ENCODE measurements at regions not wholly inside any gene's neighbourhood (a gene's known extent, or its start where the extent isn't known, plus 50 kb on each side); places are given as distances from the start of the nearest gene placed in this dataset.

GRCh38 chr5:33364406-33364805 is 76.4 kb upstream of the TARS1 start:
- Histone ChIP-seq H3K4me2 (ENCODE audit: low read length) (no peak overlapping the region), H3K27me3 (ENCODE audit: control insufficient read depth, low read length) (no peaks in the 10 kb centered on the region), H3K4me1 (ENCODE audit: control insufficient read depth, low read length) (no peaks in the 10 kb centered on the region), H3K4me3 (ENCODE audit: low read length) (no peak overlapping the region), H3K9me3 (ENCODE audit: control insufficient read depth, insufficient read depth, low read length) (no peaks in the 10 kb centered on the region), H3K79me2 (ENCODE audit: control insufficient read depth, low read length) (no peaks in the 10 kb centered on the region), H3K27ac (ENCODE audit: low read depth, low read length) (no peak overlapping the region), H4K20me1 (ENCODE audit: control insufficient read depth, insufficient read depth, low read depth, low read length) (no peaks in the 10 kb centered on the region), H3K9me2 (replicated peaks; ENCODE audit: control insufficient read depth, low read length) (no peaks in the 10 kb centered on the region), H3F3A (ENCODE audit: control insufficient read depth, insufficient read depth) (no peaks in the 10 kb centered on the region), H3K36me3 (ENCODE audit: control insufficient read depth, low read length) (no peaks in the 10 kb centered on the region)
- TF ChIP-seq EZH2phosphoT487 (IDR thresholded peaks at IDR 0.05; ENCODE audit: borderline replicate concordance, low read length): no peak
- TF ChIP-seq CTCF (IDR thresholded peaks at IDR 0.05; ENCODE audit: low read depth, low read length, poor library complexity, severe bottlenecking): no peak

GRCh38 chr5:33367416-33367815 is 73.3 kb upstream of the TARS1 start:
- H3K4me1 ChIP-seq (ENCODE audit: control insufficient read depth, low read length): no peaks in the 10 kb centered on the region
- TF ChIP-seq CTCF (IDR thresholded peaks at IDR 0.05; ENCODE audit: low read depth, low read length, poor library complexity, severe bottlenecking) (no peak), EZH2phosphoT487 (IDR thresholded peaks at IDR 0.05; ENCODE audit: borderline replicate concordance, low read length) (no peak)

GRCh38 chr5:33369485-33370465 is 71.0 kb upstream of the TARS1 start:
- H3K9me3 ChIP-seq (ENCODE audit: control insufficient read depth, insufficient read depth, low read length): no peaks in the 10 kb centered on the region
- no peak overlapping the region for H3K27ac ChIP-seq (ENCODE audit: low read depth, low read length)
- H3K4me1 ChIP-seq (ENCODE audit: control insufficient read depth, low read length): no peaks in the 10 kb centered on the region
- H3K4me2 ChIP-seq (ENCODE audit: low read length): no peak overlapping the region
- H3K36me3 ChIP-seq (ENCODE audit: control insufficient read depth, low read length): no peaks in the 10 kb centered on the region
- H3F3A ChIP-seq (ENCODE audit: control insufficient read depth, insufficient read depth): no peaks in the 10 kb centered on the region
- H3K79me2 ChIP-seq (ENCODE audit: control insufficient read depth, low read length): no peaks in the 10 kb centered on the region
- H3K9me2 ChIP-seq (replicated peaks; ENCODE audit: control insufficient read depth, low read length): no peaks in the 10 kb centered on the region
- H3K4me3 ChIP-seq (ENCODE audit: low read length): no peak overlapping the region
- no peaks in the 10 kb centered on the region for H3K27me3 ChIP-seq (ENCODE audit: control insufficient read depth, low read length)
- TF ChIP-seq CTCF (IDR thresholded peaks at IDR 0.05; ENCODE audit: low read depth, low read length, poor library complexity, severe bottlenecking) (no peak), EZH2phosphoT487 (IDR thresholded peaks at IDR 0.05; ENCODE audit: borderline replicate concordance, low read length) (no peak)
- H4K20me1 ChIP-seq (ENCODE audit: control insufficient read depth, insufficient read depth, low read depth, low read length): no peaks in the 10 kb centered on the region

More at GRCh38 chr5:33367416-33367815, 73.3 kb upstream of the TARS1 start:
- H3K27ac ChIP-seq (ENCODE audit: low read depth, low read length): no peak overlapping the region
- H3F3A ChIP-seq (ENCODE audit: control insufficient read depth, insufficient read depth): no peaks in the 10 kb centered on the region
- no peaks in the 10 kb centered on the region for H3K9me2 ChIP-seq (replicated peaks; ENCODE audit: control insufficient read depth, low read length)
- no peak overlapping the region for H3K4me3 ChIP-seq (ENCODE audit: low read length)
- H3K27me3 ChIP-seq (ENCODE audit: control insufficient read depth, low read length): no peaks in the 10 kb centered on the region
- no peaks in the 10 kb centered on the region for H4K20me1 ChIP-seq (ENCODE audit: control insufficient read depth, insufficient read depth, low read depth, low read length)
- H3K36me3 ChIP-seq (ENCODE audit: control insufficient read depth, low read length): no peaks in the 10 kb centered on the region
- H3K79me2 ChIP-seq (ENCODE audit: control insufficient read depth, low read length): no peaks in the 10 kb centered on the region
- H3K4me2 ChIP-seq (ENCODE audit: low read length): no peak overlapping the region
- no peaks in the 10 kb centered on the region for H3K9me3 ChIP-seq (ENCODE audit: control insufficient read depth, insufficient read depth, low read length)

All from DOHH2 (cell line).